ENCODE measurements at regions not wholly inside any gene's neighbourhood (a gene's known extent, or its start where the extent isn't known, plus 50 kb on each side); places are given as distances from the start of the nearest gene placed in this dataset.
"Not testable (repeated sequence)": the region's sequence is repeated elsewhere in the genome, so short reads cannot be mapped to it uniquely, and the experiment has no call there.

DNA sequence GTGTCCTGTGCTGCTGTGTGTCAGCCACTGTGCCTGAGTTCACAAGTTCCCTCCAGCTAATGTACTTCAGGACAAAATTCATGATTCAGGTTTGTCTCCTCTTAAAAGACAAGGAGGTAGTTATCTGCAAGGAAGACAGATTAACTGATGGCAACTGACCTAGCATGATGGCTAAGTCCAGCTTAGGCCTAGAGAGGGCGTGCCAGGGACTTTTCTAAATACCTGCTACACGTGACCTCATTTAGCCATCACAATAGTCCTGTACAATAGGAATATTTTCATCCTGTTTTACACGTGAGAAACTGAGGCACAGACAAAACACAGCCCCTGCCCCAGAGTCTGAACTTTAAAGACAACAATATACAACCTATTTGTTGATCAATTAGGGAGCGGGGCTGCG is 275.7 kb downstream of the XPNPEP1 start:
- DNase-seq = no peak

DNA sequence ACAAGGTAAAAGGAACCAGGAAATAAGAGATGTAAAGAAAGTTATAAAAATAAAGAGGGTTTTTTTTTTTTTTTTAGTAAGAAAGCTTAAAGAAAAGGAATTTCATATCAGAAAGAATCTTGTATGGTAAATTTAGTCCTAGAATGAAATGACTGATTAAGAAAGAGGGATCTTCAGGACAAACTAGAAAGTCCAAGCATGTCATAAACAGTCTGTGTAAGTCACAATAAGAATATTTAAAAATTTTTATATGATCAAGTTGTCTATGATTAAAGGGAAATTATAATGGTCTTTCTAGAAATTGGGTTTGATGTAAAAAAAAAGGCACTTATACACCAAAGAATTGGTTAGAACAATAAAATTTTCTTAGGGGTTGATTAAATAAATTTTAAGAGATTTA is 289.5 kb downstream of the XPNPEP1 start:
- no peak for DNase-seq

DNA sequence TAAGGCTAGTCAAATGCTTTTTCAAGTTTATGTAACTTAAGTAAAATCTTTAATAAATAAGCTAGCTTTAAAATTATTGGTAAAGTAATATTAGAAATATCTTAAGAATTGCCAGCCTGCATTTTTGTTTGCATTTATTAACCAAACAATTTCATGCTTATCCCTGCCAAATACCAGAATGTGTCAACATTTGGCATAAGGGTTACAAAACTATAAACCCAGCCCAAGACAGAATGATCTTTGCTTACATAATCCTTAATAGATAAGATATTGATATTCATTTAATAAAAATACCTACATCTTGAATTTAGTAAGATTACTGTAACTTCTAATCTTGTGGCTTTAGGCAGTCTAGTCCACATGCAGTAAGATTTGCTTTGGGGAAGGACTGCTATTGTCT is 290.3 kb downstream of the XPNPEP1 start:
- not testable (repeated sequence) for DNase-seq

DNA sequence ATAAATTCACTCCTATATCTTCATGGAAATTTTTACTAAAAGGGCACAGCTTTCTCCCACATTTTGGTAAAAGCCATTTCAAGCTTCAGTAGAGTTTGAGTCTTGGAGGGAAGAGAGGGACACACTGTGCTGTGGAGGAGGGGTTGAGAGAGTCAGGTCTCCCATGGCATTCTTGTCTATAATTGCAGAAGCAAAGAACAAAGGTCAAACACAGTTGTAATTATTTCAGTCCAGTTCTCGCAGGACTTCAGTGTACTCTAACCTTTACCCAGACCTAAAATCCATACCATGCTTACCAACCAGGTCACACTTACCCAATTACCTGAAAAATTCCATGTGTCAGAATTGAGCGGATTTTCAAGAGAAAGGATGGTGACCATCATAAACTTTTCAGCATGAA is 298.4 kb downstream of the XPNPEP1 start:
- no peak for DNase-seq

DNA sequence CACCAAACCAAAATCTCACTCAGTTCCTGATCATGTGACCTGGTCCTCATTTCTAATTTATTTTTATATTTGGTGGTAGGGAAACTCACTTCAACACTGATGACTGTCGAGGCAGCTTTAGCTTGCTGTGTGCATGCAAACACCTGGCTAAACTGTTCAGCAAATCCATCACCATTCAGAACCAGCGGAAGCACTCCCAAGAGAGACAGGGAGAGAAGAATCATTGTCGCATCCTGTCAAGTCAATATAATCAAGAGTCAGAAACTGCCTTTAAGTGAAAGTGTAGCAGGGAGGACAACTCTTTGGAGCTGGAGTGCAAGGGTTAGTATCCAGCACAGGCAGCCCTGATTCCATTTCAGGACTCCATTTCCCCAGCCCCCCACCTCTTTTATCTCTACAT is 300.7 kb downstream of the XPNPEP1 start:
- no peak for DNase-seq

DNA sequence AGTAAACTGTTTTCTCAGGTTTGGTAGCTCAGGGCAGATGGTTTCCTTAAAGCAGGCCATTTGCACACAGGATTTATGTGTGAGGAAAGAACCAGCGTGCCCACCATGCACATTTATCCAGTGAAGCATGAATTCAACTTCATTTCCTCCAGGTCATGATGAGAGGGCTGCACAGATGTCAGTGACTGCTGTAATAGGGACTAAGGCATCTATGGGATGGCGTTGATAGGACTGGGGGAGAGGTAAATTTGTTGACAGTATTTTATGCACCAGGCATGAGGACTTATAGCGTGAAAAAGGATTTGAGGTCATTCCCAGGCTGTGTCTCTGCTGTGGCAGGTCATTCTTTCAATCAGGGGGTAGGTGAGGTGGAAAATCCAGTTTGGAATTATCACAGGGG is 302.9 kb downstream of the XPNPEP1 start:
- DNase-seq = no peak

DNA sequence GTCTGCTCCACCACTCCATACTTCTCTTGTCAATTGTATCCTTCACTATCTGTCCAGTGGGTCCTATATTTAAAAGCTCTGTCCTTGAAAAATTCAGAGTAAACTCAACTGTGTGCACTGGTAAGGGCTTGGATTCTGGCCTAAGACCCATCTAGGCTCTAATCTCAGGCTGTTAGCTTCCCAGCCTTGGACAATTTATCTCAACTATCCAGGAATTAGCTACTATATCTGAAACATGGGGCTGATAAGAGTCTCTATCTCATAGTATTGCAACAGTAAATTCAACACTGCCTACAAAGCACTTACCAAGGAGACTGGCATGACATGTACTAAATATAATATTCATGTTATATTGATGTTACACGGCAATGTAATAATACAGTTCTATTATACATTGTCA is 303.4 kb downstream of the XPNPEP1 start:
- DNase-seq = no peak

DNA sequence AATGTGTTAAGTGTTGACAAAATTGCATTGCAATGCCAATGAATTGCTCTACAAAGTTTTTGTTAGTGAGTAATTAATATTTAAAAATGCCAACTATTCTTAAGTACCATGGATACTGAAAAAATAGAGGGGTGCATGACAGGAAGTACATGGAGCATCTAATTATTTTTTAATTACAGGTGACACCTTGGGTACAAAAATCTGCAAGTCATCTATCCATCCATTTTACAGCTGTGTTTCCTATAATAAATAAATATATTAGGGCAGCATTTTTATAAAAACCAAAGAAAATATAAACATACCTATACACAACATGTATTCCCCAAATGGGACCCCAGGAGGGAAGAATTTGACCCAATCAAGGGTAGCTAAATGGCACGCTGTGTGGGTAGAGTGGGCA is 304.6 kb downstream of the XPNPEP1 start:
- DNase-seq = no peak

DNA sequence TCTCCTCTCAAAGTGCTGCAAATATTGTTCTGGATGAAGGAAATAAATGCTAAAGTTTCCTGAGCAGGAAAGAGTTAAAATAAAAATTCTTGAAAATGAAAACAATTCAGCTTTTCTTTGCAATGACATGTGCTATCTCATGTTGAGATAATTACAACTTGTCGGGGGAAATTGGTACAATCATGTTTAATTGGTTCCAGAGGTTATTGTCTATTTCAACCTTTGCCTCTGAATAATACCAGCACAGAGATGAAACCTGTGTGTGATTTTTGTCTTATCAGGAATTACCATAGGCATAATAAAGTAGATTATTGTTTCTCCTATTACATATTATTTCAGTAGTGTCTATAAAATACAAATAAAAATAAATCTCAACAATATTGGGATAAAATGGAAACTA is 305.0 kb downstream of the XPNPEP1 start:
- DNase-seq = no peak

DNA sequence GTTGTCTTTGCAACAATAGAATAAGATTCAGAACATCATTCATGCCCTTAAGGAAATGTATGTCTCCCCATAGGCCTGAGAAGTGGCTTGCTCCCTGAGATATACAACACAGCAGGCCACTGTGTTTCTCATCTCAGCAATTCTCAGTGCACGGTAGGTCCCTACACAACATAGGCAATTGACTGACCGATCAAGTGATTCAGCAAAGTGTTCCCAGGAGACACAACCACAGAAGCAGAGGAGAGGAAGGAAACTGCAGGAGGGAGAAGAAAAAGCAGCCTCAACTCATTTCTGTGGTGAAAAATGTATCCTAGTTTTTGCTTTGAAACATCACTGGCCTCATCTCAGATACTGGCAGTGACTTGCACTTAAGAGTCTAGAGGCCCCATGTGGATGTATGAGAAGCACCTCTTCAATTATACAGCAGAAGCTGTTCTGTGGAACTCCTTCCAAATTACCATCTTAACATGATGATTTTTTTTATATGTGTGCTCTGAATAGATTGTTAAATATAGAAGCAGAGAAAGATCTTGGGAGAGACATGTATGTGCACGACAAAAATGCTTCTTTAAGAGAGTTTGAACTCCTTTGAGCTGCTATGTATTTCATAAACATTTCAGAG is 306.8 kb downstream of the XPNPEP1 start:
- DNase-seq = no peak

DNA sequence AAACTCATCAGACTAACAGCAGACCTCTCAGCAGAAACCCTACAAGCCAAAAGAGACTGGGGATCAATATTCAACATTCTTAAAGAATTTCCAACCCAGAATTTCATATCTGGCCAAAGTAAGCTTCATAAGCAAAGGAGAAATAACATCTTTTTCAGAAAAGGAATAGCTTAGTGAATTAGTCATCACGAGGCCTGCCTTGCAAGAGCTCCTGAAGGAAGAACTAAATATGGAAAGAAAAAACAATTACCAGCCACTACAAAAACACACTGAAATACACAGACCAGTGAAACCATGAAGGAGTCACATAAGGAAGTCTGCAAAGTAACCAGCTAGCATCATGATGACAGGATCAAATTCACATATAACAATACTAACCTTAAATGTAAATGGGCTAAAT is 328.0 kb downstream of the XPNPEP1 start:
- not testable (repeated sequence) for DNase-seq

DNA sequence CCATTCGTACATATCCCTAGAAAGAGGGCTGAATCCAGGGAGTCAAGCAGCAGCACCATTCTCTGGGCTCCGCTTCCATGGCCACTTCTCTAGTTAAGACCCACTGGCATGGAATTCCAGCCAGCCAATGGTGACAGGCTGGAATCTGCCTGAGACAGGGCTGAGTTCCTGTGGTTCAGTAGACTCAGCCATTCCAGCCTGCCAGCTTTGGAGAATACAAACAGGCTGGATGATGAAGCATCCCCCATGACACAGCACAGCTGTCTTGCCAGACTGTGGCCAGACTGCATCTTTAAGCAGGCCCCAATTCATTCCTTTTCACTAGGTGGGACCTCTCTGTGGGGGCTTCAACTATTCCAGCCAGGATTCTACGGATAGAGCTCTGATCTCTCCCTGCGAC is 329.6 kb downstream of the XPNPEP1 start:
- DNase-seq = no peak

DNA sequence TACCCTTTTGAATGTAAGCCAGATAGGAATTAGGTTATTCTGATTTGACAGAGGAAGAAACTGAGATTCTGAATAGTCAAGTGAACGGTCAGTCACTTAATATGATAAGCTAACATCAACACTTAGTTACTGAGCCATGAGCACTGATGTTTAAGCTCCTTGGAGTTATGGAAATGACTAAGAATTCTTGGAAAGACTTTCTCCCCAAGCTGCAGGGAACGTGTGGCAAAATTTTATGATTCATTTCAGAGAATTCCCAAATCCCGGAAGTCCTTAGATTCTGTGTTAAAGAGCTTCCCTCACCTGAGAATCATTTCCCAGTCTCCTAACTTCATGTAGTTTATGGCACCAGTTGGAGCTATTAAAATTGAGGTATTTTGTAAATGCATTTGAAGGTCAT is 330.9 kb downstream of the XPNPEP1 start:
- no peak for DNase-seq

DNA sequence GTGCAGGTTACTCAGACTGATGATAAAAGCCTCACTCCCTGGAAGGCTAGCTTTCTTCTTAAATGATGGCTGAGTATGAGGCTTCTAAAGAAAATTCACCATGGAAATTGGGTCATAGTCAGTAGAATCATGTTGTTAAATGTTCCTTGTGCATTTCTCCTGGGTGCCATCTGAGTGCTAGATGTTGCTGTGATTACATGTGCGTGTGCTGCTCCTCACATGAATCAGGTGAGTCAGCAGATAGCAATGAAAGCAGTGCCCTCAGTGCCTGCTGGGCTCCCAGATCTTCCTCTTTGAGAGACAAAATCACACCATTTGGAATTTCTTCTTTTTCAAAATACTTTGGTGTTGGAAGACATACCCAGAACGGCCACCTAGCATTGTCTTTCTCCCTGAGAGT is 331.7 kb downstream of the XPNPEP1 start:
- DNase-seq = no peak

DNA sequence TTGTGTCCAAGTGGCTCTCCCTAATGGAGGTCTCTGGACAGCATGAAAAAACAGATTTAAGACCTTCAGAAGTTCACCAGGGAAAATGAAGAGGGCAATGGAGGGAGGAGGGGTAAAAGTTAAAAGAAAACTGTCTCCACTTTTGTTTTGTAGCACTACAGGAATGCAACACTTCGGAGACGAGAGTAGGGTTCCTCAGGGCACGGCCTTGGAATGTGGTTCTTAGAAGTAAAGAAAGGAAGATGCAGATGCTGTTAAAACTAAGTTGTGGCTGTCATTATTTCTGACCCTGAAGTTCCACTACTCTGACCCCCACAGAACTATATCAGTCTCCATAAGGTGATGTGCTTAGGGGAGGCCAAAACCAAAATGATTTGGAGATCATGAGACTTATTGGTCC is 335.1 kb downstream of the XPNPEP1 start:
- DNase-seq = no peak

DNA sequence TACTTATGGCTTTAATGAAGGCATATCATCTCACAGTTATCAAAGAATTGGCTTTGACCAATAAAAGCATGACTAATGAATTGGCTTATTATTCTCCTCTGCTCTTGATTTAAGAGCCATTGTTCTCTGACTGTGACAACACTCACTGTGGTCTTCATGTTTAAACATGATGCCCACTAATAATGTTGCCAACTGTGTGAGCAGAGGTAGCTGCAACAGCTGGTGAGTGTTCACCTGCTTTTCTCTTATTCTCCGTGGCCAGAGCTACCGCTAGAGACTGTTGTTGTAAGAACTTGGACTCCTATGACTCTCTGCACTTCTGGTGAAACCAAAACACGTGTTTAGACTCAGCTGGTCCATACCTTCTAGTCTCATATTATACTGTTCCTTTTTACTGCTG is 335.9 kb downstream of the XPNPEP1 start:
- no peak for DNase-seq

DNA sequence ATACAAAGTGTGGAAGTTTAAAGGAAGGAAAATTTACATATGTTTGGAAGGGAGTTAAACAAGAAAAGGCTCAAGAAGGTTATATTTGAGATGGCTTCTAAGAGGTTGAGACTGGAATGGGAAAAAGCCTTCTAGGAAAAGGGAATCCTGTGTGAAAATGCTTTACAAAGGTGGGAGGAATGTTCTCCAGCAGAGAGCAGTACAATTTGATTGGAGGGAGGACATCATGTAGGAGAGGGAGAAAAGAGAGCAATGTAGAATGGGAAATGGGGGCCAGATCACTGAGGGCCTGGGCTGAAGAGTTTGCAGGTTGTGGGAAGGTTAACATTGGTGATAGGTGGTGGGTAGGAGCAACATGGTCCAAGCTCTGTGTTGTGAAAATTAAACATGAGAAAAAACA is 366.9 kb downstream of the XPNPEP1 start:
- no peak for DNase-seq

DNA sequence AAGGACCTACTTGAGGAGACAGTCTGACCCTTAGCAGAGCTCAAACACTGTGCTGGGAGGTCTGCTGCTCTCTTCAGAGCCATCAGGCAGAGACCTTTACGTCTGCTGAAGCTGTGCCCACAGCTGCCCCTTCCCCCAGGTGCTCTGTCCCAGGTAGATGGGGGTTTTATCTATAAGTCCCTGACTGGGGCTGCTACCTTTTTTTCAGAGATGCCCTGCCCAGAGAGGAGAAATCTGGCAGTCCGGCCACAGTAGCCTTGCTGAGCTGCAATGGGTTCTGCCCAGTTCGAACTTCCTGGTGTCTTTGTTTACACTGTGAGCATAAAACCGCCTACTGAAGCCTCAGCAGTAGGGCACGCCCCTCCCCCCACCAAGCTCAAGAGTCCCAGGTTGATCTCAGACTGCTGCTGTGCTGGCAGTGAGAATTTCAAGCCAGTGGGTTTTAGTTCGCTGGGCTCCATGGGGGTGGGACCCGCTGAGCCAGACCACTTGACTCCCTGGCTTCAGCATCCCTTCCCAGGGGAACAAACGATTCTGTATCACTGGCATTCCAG is 381.2 kb downstream of the XPNPEP1 start:
- not testable (repeated sequence) for DNase-seq

DNA sequence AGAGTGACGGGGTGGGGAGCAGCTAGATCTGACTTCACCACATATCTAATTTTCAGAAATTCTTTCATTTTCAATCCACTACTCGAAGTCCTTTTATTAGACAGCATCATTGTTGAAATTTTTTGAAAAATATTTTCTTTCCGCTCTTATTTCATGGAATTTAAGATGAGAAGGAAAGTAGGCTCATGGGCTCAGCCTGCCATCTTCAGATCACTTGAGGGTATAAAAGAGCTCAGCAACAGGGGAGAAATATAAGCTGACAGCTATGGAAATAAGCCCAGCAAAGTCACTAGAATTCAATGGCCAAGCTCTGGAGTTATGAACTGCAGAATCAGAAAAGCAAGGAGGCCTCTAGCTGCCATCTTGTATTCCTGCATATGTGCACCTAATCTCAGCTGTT is 389.1 kb downstream of the XPNPEP1 start:
- no peak for DNase-seq

DNA sequence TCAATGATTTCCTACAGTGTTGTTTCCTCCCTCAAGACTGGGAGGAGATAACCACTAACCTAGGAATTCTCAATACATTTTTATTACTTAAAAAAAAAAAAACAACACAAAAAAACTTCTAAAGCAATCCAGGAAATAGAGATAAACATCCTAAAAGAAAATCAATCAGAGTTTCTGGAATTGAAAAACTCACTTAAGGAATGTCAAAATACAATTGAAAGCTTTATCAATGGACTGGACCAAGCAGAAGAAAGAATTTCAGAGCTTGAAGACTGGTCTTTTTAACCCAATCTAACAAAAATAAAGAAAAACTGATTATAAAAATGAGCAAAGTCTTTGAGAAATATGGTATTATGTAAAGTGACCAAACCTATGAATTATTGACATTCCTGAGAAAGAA is 394.1 kb downstream of the XPNPEP1 start:
- DNase-seq = no peak

DNA sequence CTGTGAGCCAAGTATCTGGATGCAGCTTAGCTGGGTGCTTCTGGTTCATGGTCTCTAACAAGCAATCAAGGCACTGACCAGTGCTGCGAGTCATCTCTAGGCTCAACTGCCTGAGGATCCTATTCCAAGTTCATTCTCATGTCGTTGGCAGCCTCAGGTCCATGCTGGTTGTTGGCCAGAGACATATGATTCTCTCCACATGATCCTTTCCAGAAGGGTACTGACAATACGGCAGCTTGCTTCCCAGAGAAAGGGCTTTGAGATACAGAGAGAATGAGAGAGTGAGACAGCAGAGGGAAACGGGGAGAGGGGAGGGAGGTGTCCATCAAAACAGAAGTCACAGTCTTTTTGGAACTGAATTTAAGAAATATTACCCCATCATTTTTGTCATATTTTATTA is 405.6 kb downstream of the XPNPEP1 start:
- DNase-seq = no peak

DNA sequence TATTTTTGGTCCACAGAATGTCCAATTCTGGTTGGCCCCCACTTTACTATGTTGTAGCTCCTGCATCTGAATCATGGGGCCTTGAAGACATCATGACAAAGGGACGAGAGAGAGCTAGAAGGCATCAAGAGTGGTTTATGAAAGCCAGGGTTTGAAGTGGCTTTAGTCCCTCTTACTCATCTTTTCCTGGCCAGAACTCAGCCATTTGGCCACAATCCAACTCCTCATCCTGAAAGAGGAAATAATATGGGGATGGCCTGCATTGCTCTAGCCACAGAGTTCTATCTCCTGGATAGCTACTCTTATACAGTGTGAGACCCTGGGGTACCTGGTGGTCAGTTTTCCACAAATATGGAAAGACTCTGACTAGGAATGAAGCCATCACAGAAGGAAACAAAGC is 418.9 kb downstream of the XPNPEP1 start:
- DNase-seq = no peak

DNA sequence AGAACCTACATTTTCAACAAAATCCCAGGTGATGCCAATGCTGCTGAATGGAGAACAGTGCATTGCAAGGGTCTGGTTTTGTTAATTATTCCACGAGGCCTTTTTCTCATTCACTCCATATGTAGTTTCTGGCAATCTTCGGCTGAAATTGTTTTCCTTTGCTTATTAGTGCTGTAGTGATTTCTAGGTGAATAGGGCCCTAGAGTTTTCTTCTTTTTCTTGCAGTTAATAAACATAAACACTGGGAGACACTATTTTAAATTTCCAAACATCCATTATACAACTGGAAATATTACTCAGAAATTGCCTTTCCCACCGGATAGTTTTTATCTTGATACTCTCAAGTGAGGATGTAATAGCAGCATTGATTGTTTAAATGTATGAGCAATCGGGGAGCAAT is 435.6 kb downstream of the XPNPEP1 start:
- no peak for DNase-seq

DNA sequence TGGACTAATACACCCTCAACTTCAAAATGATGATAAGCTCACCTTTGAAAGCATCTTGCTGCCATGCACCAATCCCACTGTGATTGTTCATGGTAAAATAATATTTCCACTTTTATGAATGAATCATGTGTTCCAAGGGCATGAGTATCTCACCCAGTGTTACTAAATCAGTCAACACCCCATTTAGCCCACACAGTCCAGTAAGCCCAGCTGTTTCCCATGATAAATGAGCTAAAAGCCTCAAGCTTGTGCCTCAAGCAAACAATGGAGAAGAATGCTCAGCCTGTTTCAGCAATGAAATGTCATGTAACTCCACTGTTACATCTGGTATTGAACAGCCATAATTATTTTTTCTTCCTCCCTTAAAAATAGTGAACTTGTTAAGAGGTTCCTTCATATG is 442.5 kb downstream of the XPNPEP1 start:
- DNase-seq = no peak

DNA sequence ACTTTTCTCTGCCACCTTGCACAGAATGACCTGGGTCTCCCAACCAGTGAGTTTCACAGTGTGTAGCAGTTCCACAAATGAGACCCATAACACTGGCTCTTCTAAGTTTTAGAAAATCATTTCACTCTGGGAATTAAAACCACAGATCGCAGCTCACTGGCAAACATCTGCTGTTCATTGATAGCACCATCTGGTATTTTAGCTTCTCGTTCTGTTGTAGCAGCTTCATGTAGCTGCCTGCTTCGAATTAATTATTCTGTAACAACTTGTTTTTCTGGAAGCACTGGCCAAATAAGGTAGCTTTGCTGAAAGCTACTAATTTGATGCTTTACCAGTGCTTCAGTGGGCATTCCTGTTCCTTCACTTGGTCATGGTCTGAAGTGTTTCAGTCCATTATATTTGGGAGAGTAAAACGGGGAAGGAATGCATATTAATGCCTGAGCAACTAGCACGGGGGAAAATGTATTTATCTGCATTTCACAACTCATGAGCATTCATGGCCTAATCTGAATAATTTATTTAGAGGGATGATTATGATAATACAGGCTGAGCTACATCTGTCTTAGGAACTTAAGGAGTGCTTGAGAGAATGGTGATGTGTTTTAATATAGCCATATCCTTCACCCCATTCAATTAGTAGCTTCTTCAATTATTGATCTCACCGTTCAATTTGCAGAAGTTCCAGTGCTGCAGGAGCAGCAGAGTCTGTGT is 447.4 kb downstream of the XPNPEP1 start:
- no peak for DNase-seq

All from stimulated activated CD4-positive, alpha-beta T cell treated with anti-CD3 and anti-CD28 coated beads, Interleukin-2, amount 100 ng/mL, for 24 hours (primary cell).